DOHH2 (cell line): ENCODE measurements at regions not wholly inside any gene's neighbourhood (a gene's known extent, or its start where the extent isn't known, plus 50 kb on each side); places are given as distances from the start of the nearest gene placed in this dataset.
"Not testable (repeated sequence)": the region's sequence is repeated elsewhere in the genome, so short reads cannot be mapped to it uniquely, and the experiment has no call there.

Source experiments
- H3F3A ChIP-seq: fragments of 200-600 bp; sonication (generic), shearing (Covaris generic); 2 replicates; pipeline ENCODE4 v1.6.0; 2016; ENCODE audit warnings: antibody characterized with exemption, mild to moderate bottlenecking; ENCODE audit not compliant: control insufficient read depth, insufficient read depth
- H3K27ac ChIP-seq: fragments of 200-600 bp; sonication (generic); 2 replicates; pipeline ENCODE4 v1.5.1; 2014; ENCODE audit warnings: low read depth, mild to moderate bottlenecking, low read length, moderate library complexity
- H3K27me3 ChIP-seq: fragments of 200-600 bp; sonication (generic); 2 replicates; pipeline ENCODE4 v1.6.1; 2014; ENCODE audit warnings: mild to moderate bottlenecking, low read length, mixed read lengths; ENCODE audit not compliant: control insufficient read depth
- H3K36me3 ChIP-seq: fragments of 200-600 bp; sonication (generic); 2 replicates; pipeline ENCODE4 v1.6.1; 2014; ENCODE audit warnings: mild to moderate bottlenecking, low read length, moderate library complexity, mixed read lengths; ENCODE audit not compliant: control insufficient read depth
- H3K4me1 ChIP-seq: fragments of 200-600 bp; sonication (generic); 2 replicates; pipeline ENCODE4 v1.6.1; 2014; ENCODE audit warnings: mild to moderate bottlenecking, low read length, mixed read lengths; ENCODE audit not compliant: control insufficient read depth
- H3K4me2 ChIP-seq: fragments of 200-600 bp; sonication (generic); 2 replicates; pipeline ENCODE4 v1.6.0; 2014; ENCODE audit warnings: mild to moderate bottlenecking, low read length, moderate library complexity
- H3K4me3 ChIP-seq: fragments of 200-600 bp; sonication (generic); 2 replicates; pipeline ENCODE4 v1.5.1; 2014; ENCODE audit warnings: mild to moderate bottlenecking, low read length, mixed read lengths
- H3K79me2 ChIP-seq: fragments of 200-600 bp; sonication (generic); 2 replicates; pipeline ENCODE4 v1.6.1; 2014; ENCODE audit warnings: mild to moderate bottlenecking, low read length, mixed read lengths; ENCODE audit not compliant: control insufficient read depth
- H3K9me2 ChIP-seq: fragments of 200-600 bp; sonication (generic); replicated peaks from 2 replicates; pipeline ENCODE4 v1.6.1; 2014; ENCODE audit warnings: mild to moderate bottlenecking, low read length, mixed read lengths; ENCODE audit not compliant: control insufficient read depth
- H3K9me3 ChIP-seq: fragments of 200-600 bp; sonication (generic); 2 replicates; pipeline ENCODE4 v1.6.1; 2014; ENCODE audit warnings: antibody characterized with exemption, low read length, mixed read lengths; ENCODE audit not compliant: control insufficient read depth, insufficient read depth
- H4K20me1 ChIP-seq: fragments of 200-600 bp; sonication (generic); 2 replicates; pipeline ENCODE4 v1.6.0; 2014; ENCODE audit warnings: low read depth, mild to moderate bottlenecking, antibody characterized with exemption, low read length, moderate library complexity; ENCODE audit not compliant: control insufficient read depth, insufficient read depth
- TF ChIP-seq, protein P1 (sequence below): fragments of 200-600 bp; sonication (generic); IDR thresholded peaks from one replicate; pipeline ENCODE4 v1.5.1; 2014; ENCODE audit warnings: antibody characterized with exemption, mild to moderate bottlenecking, low read depth, low read length; ENCODE audit not compliant: poor library complexity, severe bottlenecking

DNA sequence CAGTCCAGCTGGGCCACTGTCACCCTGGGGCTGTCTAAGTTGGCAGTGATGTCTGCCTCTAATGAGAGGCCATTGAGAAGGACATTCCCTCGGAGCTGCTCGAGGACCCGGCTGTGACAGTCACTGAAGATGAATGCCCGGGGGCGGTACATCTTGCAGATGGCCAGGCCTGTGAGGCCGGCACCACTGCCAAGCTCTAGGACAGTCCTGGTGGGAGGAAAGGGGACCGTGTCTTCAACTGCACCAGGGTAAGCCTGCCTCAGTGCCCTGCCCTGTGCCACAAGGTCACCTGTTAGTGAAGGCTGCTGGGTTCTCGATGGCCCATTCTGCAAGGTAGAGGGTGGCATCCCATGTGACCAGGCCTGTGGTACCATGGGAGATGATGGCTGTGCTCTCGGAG, 236.6 kb upstream of the FRG2C start:
- not testable (repeated sequence) for H3K79me2 ChIP-seq, H3K4me2 ChIP-seq, H3K36me3 ChIP-seq, H3K27ac ChIP-seq, H3F3A ChIP-seq, H4K20me1 ChIP-seq, H3K9me3 ChIP-seq, H3K27me3 ChIP-seq, H3K4me3 ChIP-seq, H3K4me1 ChIP-seq, H3K9me2 ChIP-seq

DNA sequence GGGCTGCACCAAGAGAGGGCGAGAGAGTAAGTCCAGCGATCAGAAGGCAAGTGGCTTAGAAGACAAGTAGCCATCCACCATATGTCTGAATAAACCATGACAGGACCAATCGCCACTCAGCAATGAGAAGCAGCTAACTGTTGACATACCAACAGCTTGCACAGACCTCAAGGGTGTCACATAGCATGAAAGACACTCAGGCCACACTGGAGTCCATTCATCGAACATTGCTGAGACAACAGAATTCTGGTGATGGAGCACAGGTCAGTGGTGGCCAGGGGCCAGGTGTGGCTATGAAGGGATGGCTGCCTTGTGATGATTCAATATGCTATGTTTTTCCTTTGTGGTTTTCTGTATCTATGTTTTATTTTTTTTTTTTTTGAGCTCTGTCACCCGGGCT, 236.2 kb upstream of the FRG2C start:
- not testable (repeated sequence) for H3K4me3 ChIP-seq, H3K79me2 ChIP-seq, H3K4me2 ChIP-seq, H3K27me3 ChIP-seq, H4K20me1 ChIP-seq, H3K36me3 ChIP-seq, H3K4me1 ChIP-seq, H3F3A ChIP-seq, H3K27ac ChIP-seq, H3K9me2 ChIP-seq, H3K9me3 ChIP-seq

DNA sequence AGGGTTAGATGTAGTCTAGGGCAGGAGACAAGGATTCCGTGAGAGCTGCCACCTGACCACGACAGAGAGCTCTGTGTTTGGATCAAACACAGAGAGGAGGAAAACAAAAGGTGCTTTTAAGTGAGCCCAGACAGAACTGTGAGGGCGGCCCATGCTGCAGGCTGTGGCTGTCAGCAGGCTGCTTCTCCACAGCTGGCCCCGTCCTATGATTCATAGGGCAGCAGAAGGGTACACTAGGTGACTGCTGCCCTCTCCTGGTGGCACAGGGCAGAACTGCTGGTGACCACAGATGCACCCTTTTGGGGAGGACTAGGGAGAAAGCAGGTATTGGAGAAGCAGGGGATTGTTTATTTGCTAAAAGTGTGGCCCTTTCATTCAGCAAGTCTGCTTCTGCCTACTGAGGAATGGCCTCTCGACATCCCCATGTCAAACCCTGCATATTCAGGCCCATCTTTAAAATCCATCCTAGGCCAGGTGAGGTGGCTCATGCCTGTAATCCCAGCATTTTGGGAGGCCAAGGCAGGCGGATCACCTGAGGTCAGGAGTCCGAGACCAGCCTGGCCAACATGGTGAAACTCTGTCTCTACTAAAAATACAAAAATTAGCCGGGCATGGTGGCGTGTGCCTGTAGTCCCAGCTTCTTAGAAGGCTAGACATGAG, 234.4 kb upstream of the FRG2C start:
- not testable (repeated sequence) for H3K9me2 ChIP-seq, H3K4me2 ChIP-seq, H3K36me3 ChIP-seq, H3K9me3 ChIP-seq, H4K20me1 ChIP-seq, H3K79me2 ChIP-seq, H3K27me3 ChIP-seq, H3K4me3 ChIP-seq, H3K4me1 ChIP-seq, H3F3A ChIP-seq, H3K27ac ChIP-seq
- TF ChIP-seq, protein P1, sequence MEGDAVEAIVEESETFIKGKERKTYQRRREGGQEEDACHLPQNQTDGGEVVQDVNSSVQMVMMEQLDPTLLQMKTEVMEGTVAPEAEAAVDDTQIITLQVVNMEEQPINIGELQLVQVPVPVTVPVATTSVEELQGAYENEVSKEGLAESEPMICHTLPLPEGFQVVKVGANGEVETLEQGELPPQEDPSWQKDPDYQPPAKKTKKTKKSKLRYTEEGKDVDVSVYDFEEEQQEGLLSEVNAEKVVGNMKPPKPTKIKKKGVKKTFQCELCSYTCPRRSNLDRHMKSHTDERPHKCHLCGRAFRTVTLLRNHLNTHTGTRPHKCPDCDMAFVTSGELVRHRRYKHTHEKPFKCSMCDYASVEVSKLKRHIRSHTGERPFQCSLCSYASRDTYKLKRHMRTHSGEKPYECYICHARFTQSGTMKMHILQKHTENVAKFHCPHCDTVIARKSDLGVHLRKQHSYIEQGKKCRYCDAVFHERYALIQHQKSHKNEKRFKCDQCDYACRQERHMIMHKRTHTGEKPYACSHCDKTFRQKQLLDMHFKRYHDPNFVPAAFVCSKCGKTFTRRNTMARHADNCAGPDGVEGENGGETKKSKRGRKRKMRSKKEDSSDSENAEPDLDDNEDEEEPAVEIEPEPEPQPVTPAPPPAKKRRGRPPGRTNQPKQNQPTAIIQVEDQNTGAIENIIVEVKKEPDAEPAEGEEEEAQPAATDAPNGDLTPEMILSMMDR, result peak; percentile 35

DNA sequence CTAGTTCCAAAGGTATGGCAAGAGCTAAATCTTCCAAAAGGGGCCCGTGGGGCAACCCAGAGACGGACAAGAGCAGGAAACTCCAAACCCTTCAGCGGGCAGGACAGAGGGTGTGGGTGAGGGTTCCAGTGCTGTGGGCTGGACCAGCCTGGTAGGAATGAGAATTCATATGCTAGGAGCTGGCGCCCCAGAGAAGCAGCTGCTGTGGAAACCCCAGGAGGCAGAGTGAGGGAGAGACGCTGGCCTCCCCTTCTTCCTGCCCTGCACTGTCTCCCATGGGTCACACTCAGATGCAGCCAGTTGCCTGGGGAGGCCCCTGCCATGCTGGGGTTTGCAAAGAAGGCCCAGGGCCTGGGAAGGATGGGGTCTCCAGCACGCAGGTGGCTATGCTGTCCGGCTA, 233.7 kb upstream of the FRG2C start:
- not testable (repeated sequence) for H3K4me2 ChIP-seq, H3K27ac ChIP-seq, H3K36me3 ChIP-seq, H4K20me1 ChIP-seq, H3K79me2 ChIP-seq, H3K9me2 ChIP-seq, H3K4me3 ChIP-seq, H3K27me3 ChIP-seq, H3K9me3 ChIP-seq, H3K4me1 ChIP-seq, H3F3A ChIP-seq

DNA sequence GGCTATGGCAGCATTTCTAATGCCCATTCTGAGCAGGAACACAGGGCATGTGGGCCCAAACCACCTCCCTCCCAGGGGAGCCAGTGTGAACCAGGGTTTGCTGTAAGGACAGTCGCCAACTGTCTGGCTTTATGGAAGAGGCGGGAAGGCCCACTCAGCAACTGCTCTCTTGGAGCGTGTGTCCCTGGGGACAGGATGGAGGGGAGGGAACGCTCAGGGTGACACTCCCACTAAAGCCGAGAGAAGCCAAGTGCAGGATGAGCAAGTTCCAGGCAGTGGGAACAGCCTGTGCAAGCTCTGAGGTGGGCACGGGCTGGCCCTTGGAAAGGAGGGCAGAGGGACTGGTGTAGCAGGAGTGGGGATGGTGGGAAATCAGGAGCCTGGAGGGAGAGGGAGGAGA, 233.0 kb upstream of the FRG2C start:
- not testable (repeated sequence) for H3K9me2 ChIP-seq, H3K4me3 ChIP-seq, H4K20me1 ChIP-seq, H3K79me2 ChIP-seq, H3K27me3 ChIP-seq, H3K36me3 ChIP-seq, H3K27ac ChIP-seq, H3K4me1 ChIP-seq, H3K9me3 ChIP-seq, H3F3A ChIP-seq, H3K4me2 ChIP-seq

DNA sequence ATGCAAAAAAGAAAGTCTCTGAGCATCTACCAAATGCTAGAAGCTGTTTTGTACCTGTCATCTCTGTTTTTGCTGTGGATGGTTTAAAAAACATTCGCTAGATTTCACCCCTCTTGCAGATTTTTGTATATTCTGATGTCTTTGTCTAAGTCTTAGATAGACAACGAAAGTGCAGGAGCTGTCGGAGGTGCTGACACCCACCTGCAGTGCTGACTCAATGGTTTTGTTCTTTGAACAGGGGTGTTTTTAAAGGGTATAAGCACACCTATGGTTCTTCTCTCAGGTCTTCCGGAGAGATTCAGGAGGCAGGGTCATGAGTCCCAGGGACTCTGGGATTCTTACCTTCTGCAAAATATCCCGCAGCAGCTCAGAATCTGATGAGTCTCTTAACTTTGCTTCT, 231.7 kb upstream of the FRG2C start:
- H3K4me2 ChIP-seq, H3K79me2 ChIP-seq, H3K27me3 ChIP-seq, H3K4me1 ChIP-seq, H3K9me2 ChIP-seq, H3K27ac ChIP-seq, H3K4me3 ChIP-seq, H3F3A ChIP-seq, H3K36me3 ChIP-seq, H3K9me3 ChIP-seq, H4K20me1 ChIP-seq: not testable (repeated sequence)

DNA sequence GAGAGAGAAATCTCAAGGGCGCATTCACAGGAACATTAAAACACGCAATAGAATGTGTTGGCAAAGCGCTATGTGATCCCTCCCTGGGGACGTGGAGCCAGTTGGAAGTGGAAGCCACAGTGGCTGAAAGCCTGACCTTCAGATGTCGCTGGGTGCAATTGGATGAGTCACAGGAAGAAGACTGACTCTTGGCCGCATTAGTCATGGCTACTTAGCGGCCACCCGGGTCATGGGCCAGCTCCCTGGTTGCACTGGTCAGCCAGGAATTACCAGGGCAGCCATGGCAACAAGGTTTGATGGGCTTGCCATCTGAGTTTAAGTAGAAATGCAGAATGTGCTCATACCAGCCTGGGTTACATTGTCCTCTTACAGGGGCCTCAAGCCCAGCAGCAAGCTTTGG, 231.2 kb upstream of the FRG2C start:
- not testable (repeated sequence) for H3K27ac ChIP-seq, H3K9me2 ChIP-seq, H3K79me2 ChIP-seq, H3K4me1 ChIP-seq, H3K4me2 ChIP-seq, H3K27me3 ChIP-seq, H3K36me3 ChIP-seq, H3K9me3 ChIP-seq, H3K4me3 ChIP-seq, H3F3A ChIP-seq, H4K20me1 ChIP-seq

DNA sequence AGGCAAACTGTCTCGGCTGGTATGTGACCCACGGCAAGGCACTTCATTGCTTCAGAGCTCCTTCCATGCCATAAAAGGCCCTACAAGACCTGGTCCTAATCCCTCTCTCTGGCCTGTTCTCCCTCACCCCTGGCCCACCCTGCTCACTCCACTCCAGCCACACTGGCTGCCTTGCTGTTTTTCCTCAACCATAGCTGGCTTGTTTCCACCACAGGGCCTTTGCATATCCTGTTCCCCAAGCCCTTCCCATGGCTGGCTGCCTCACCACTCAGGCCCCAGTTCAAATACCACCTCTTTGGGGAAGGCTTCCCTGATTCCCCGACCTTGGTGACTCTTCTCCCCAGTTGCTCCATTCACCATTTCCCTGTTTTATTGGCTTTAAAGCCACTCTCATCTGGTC, 230.8 kb upstream of the FRG2C start:
- H3K36me3 ChIP-seq, H3F3A ChIP-seq, H3K4me2 ChIP-seq, H3K27ac ChIP-seq, H3K9me3 ChIP-seq, H4K20me1 ChIP-seq, H3K9me2 ChIP-seq, H3K27me3 ChIP-seq, H3K4me3 ChIP-seq, H3K4me1 ChIP-seq, H3K79me2 ChIP-seq: not testable (repeated sequence)
